ENCODE measurements at regions not wholly inside any gene's neighbourhood (a gene's known extent, or its start where the extent isn't known, plus 50 kb on each side); places are given as distances from the start of the nearest gene placed in this dataset.

GRCh38 chr5:163595932-163596607 lies 90.7 kb downstream of the MAT2B start:
- no peaks in the 10 kb centered on the region for H3K27me3 ChIP-seq (ENCODE audit: control insufficient read depth, insufficient read depth, low read length)
- DNase-seq (ENCODE audit: low read depth, low spot score), result no peak
- no peaks in the 10 kb centered on the region for H3K36me3 ChIP-seq (ENCODE audit: control insufficient read depth, insufficient read depth, low read length)
- no peak overlapping the region for H3K27ac ChIP-seq (ENCODE audit: low read length)
- H3K4me3 ChIP-seq (ENCODE audit: low read length), result no peak overlapping the region
- no peaks in the 10 kb centered on the region for H3K4me1 ChIP-seq (ENCODE audit: control insufficient read depth, insufficient read depth, low read length)
- H3K9me3 ChIP-seq (ENCODE audit: control insufficient read depth, insufficient read depth, low read length), result no peaks in the 10 kb centered on the region
- no CpG with 5 or more reads among the region's 6 CpGs for WGBS (ENCODE audit: insufficient coverage, insufficient read length)

GRCh38 chr5:163596608-163597315 lies 91.3 kb downstream of the MAT2B start:
- no peak overlapping the region for H3K27ac ChIP-seq (ENCODE audit: low read length)
- H3K27me3 ChIP-seq (ENCODE audit: control insufficient read depth, insufficient read depth, low read length), result no peaks in the 10 kb centered on the region
- H3K4me1 ChIP-seq (ENCODE audit: control insufficient read depth, insufficient read depth, low read length), result no peaks in the 10 kb centered on the region
- WGBS (ENCODE audit: insufficient coverage, insufficient read length), result no CpG with 5 or more reads among the region's 5 CpGs
- no peaks in the 10 kb centered on the region for H3K36me3 ChIP-seq (ENCODE audit: control insufficient read depth, insufficient read depth, low read length)
- DNase-seq (ENCODE audit: low read depth, low spot score), result no peak
- no peak overlapping the region for H3K4me3 ChIP-seq (ENCODE audit: low read length)
- H3K9me3 ChIP-seq (ENCODE audit: control insufficient read depth, insufficient read depth, low read length), result no peaks in the 10 kb centered on the region

- WGBS (ENCODE audit: insufficient coverage, insufficient read length), result no CpG with 5 or more reads among the region's 4 CpGs
- H3K36me3 ChIP-seq (ENCODE audit: control insufficient read depth, insufficient read depth, low read length), result no peaks in the 10 kb centered on the region
- no peaks in the 10 kb centered on the region for H3K9me3 ChIP-seq (ENCODE audit: control insufficient read depth, insufficient read depth, low read length)
- no peak overlapping the region for H3K4me3 ChIP-seq (ENCODE audit: low read length)
- H3K27me3 ChIP-seq (ENCODE audit: control insufficient read depth, insufficient read depth, low read length), result no peaks in the 10 kb centered on the region
- no peak overlapping the region for H3K27ac ChIP-seq (ENCODE audit: low read length)
- no peaks in the 10 kb centered on the region for H3K4me1 ChIP-seq (ENCODE audit: control insufficient read depth, insufficient read depth, low read length)
- no peak for DNase-seq (ENCODE audit: low read depth, low spot score)
Observed at GRCh38 chr5:163604013-163604412, 98.6 kb downstream of the MAT2B start.

- Histone ChIP-seq H3K4me1 (ENCODE audit: control insufficient read depth, insufficient read depth, low read length) (no peaks in the 10 kb centered on the region), H3K9me3 (ENCODE audit: control insufficient read depth, insufficient read depth, low read length) (no peaks in the 10 kb centered on the region), H3K27me3 (ENCODE audit: control insufficient read depth, insufficient read depth, low read length) (no peaks in the 10 kb centered on the region), H3K27ac (ENCODE audit: low read length) (no peak overlapping the region), H3K36me3 (ENCODE audit: control insufficient read depth, insufficient read depth, low read length) (no peaks in the 10 kb centered on the region), H3K4me3 (ENCODE audit: low read length) (no peak overlapping the region)
- DNase-seq (ENCODE audit: low read depth, low spot score), result no peak
- no CpG with 5 or more reads among the region's 4 CpGs for WGBS (ENCODE audit: insufficient coverage, insufficient read length)
Observed at GRCh38 chr5:163607256-163607655, 101.8 kb downstream of the MAT2B start.

- DNase-seq (ENCODE audit: low read depth, low spot score), result no peak
- no peaks in the 10 kb centered on the region for H3K9me3 ChIP-seq (ENCODE audit: control insufficient read depth, insufficient read depth, low read length)
- H3K4me1 ChIP-seq (ENCODE audit: control insufficient read depth, insufficient read depth, low read length), result no peaks in the 10 kb centered on the region
- no peaks in the 10 kb centered on the region for H3K36me3 ChIP-seq (ENCODE audit: control insufficient read depth, insufficient read depth, low read length)
- no peak overlapping the region for H3K27ac ChIP-seq (ENCODE audit: low read length)
- H3K4me3 ChIP-seq (ENCODE audit: low read length), result no peak overlapping the region
- no peaks in the 10 kb centered on the region for H3K27me3 ChIP-seq (ENCODE audit: control insufficient read depth, insufficient read depth, low read length)
Observed at GRCh38 chr5:163608621-163609020, 103.2 kb downstream of the MAT2B start.

- DNase-seq (ENCODE audit: low read depth, low spot score), result no peak
- no CpG with 5 or more reads among the region's 1 CpG for WGBS (ENCODE audit: insufficient coverage, insufficient read length)
Observed at GRCh38 chr5:163609910-163610309, 104.5 kb downstream of the MAT2B start.

GRCh38 chr5:163612358-163613149 lies 107.1 kb downstream of the MAT2B start:
- DNase-seq (ENCODE audit: low read depth, low spot score), result no peak
- 100% methylated on average over 1 of the region's 8 CpGs for WGBS (ENCODE audit: insufficient coverage, insufficient read length)

More at GRCh38 chr5:163609910-163610309, 104.5 kb downstream of the MAT2B start:
- H3K4me1 ChIP-seq (ENCODE audit: control insufficient read depth, insufficient read depth, low read length), result no peaks in the 10 kb centered on the region
- H3K27me3 ChIP-seq (ENCODE audit: control insufficient read depth, insufficient read depth, low read length), result no peaks in the 10 kb centered on the region
- no peak overlapping the region for H3K4me3 ChIP-seq (ENCODE audit: low read length)
- no peaks in the 10 kb centered on the region for H3K9me3 ChIP-seq (ENCODE audit: control insufficient read depth, insufficient read depth, low read length)
- H3K27ac ChIP-seq (ENCODE audit: low read length), result no peak overlapping the region
- H3K36me3 ChIP-seq (ENCODE audit: control insufficient read depth, insufficient read depth, low read length), result no peaks in the 10 kb centered on the region

GRCh38 chr5:163613150-163613442 lies 107.7 kb downstream of the MAT2B start:
- no CpG with 5 or more reads among the region's 4 CpGs for WGBS (ENCODE audit: insufficient coverage, insufficient read length)
- DNase-seq (ENCODE audit: low read depth, low spot score), result no peak

More at GRCh38 chr5:163612358-163613149, 107.1 kb downstream of the MAT2B start:
- H3K9me3 ChIP-seq (ENCODE audit: control insufficient read depth, insufficient read depth, low read length), result no peaks in the 10 kb centered on the region
- H3K4me3 ChIP-seq (ENCODE audit: low read length), result no peak overlapping the region
- no peak overlapping the region for H3K27ac ChIP-seq (ENCODE audit: low read length)
- H3K27me3 ChIP-seq (ENCODE audit: control insufficient read depth, insufficient read depth, low read length), result no peaks in the 10 kb centered on the region
- H3K36me3 ChIP-seq (ENCODE audit: control insufficient read depth, insufficient read depth, low read length), result no peaks in the 10 kb centered on the region
- H3K4me1 ChIP-seq (ENCODE audit: control insufficient read depth, insufficient read depth, low read length), result no peaks in the 10 kb centered on the region

GRCh38 chr5:163614787-163615186 lies 109.4 kb downstream of the MAT2B start:
- H3K36me3 ChIP-seq (ENCODE audit: control insufficient read depth, insufficient read depth, low read length), result no peaks in the 10 kb centered on the region
- H3K27me3 ChIP-seq (ENCODE audit: control insufficient read depth, insufficient read depth, low read length), result no peaks in the 10 kb centered on the region
- no peak overlapping the region for H3K4me3 ChIP-seq (ENCODE audit: low read length)
- no peaks in the 10 kb centered on the region for H3K9me3 ChIP-seq (ENCODE audit: control insufficient read depth, insufficient read depth, low read length)
- H3K4me1 ChIP-seq (ENCODE audit: control insufficient read depth, insufficient read depth, low read length), result no peaks in the 10 kb centered on the region
- no peak for DNase-seq (ENCODE audit: low read depth, low spot score)
- no CpG with 5 or more reads among the region's 3 CpGs for WGBS (ENCODE audit: insufficient coverage, insufficient read length)
- no peak overlapping the region for H3K27ac ChIP-seq (ENCODE audit: low read length)

More at GRCh38 chr5:163613150-163613442, 107.7 kb downstream of the MAT2B start:
- Histone ChIP-seq H3K4me1 (ENCODE audit: control insufficient read depth, insufficient read depth, low read length) (no peaks in the 10 kb centered on the region), H3K27me3 (ENCODE audit: control insufficient read depth, insufficient read depth, low read length) (no peaks in the 10 kb centered on the region), H3K36me3 (ENCODE audit: control insufficient read depth, insufficient read depth, low read length) (no peaks in the 10 kb centered on the region), H3K4me3 (ENCODE audit: low read length) (no peak overlapping the region), H3K9me3 (ENCODE audit: control insufficient read depth, insufficient read depth, low read length) (no peaks in the 10 kb centered on the region), H3K27ac (ENCODE audit: low read length) (no peak overlapping the region)

GRCh38 chr5:163619273-163619934 lies 114.0 kb downstream of the MAT2B start:
- no CpG with 5 or more reads among the region's 3 CpGs for WGBS (ENCODE audit: insufficient coverage, insufficient read length)
- Histone ChIP-seq H3K9me3 (ENCODE audit: control insufficient read depth, insufficient read depth, low read length) (no peaks in the 10 kb centered on the region), H3K27ac (ENCODE audit: low read length) (no peak overlapping the region), H3K4me1 (ENCODE audit: control insufficient read depth, insufficient read depth, low read length) (no peaks in the 10 kb centered on the region), H3K27me3 (ENCODE audit: control insufficient read depth, insufficient read depth, low read length) (no peaks in the 10 kb centered on the region), H3K36me3 (ENCODE audit: control insufficient read depth, insufficient read depth, low read length) (no peaks in the 10 kb centered on the region), H3K4me3 (ENCODE audit: low read length) (no peak overlapping the region)
- no peak for DNase-seq (ENCODE audit: low read depth, low spot score)
